SK-N-MC (cell line): ENCODE measurements at regions not wholly inside any gene's neighbourhood (a gene's known extent, or its start where the extent isn't known, plus 50 kb on each side); places are given as distances from the start of the nearest gene placed in this dataset.

Source experiments
- EZH2 ChIP-seq: fragments of 200-600 bp; sonication (generic); IDR thresholded peaks from one replicate; pipeline ENCODE4 v1.6.1; 2017; ENCODE audit warnings: antibody characterized with exemption
- POLR2AphosphoS5 ChIP-seq: IDR thresholded peaks from 2 replicates; pipeline ENCODE4 v1.6.1; 2012; ENCODE audit warnings: mild to moderate bottlenecking, low read depth, low read length, borderline replicate concordance

DNA sequence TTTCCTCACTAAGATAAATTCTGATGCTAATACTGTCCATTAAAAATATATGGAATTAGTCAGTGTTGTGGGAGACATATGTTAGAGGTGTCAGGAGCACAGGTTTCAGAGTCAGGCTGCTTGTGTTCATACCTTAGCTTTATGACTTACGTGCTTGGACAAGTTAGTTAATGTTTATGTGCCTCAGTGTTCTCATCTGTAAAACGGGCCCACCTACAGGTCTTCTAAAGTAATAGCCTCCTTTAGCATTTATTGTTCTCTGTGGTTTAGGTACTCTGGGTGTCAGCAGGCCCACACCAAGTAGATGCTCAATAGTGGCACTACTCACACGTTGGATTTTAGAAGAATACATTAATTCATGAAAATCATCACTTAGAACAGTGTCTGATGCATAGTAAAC lies 308.7 kb upstream of the ZC3H12C start:
- TF ChIP-seq POLR2AphosphoS5 (no peak), EZH2 (no peak)
